Activated CD8-positive, alpha-beta memory T cell treated with anti-CD3 and anti-CD28 coated beads, Interleukin-2, amount 50 U/mL, for 24 hours (primary cell): ENCODE measurements at regions not wholly inside any gene's neighbourhood (a gene's known extent, or its start where the extent isn't known, plus 50 kb on each side); places are given as distances from the start of the nearest gene placed in this dataset.

Source experiments
- DNase-seq: peaks from one replicate; pipeline ENCODE4 v3.0.0-alpha.2; 2020; ENCODE audit errors: extremely low read depth

- no peak for DNase-seq
Observed at GRCh38 chr2:7812231-7812995, 869.4 kb upstream of the ID2 start.

GRCh38 chr2:7813541-7814292, 868.1 kb upstream of the ID2 start:
- DNase-seq = no peak

GRCh38 chr2:7815726-7816125, 866.1 kb upstream of the ID2 start:
- DNase-seq = no peak

GRCh38 chr2:7816233-7816632, 865.6 kb upstream of the ID2 start:
- DNase-seq = no peak

- no peak for DNase-seq
Observed at GRCh38 chr2:7816944-7817343, 864.9 kb upstream of the ID2 start.

GRCh38 chr2:7819316-7819715, 862.5 kb upstream of the ID2 start:
- DNase-seq = no peak

- no peak for DNase-seq
Observed at GRCh38 chr2:7819850-7820249, 862.0 kb upstream of the ID2 start.

- no peak for DNase-seq
Observed at GRCh38 chr2:7824211-7824610, 857.6 kb upstream of the ID2 start.

- DNase-seq = peak; percentile 5
Observed at GRCh38 chr2:7825591-7826312, 856.1 kb upstream of the ID2 start.

GRCh38 chr2:7826656-7827055, 855.2 kb upstream of the ID2 start:
- no peak for DNase-seq

- no peak for DNase-seq
Observed at GRCh38 chr2:7829241-7829640, 852.6 kb upstream of the ID2 start.

GRCh38 chr2:7830616-7831015, 851.2 kb upstream of the ID2 start:
- DNase-seq = no peak

GRCh38 chr2:7835151-7835550, 846.7 kb upstream of the ID2 start:
- no peak for DNase-seq

- DNase-seq = no peak
Observed at GRCh38 chr2:7835693-7836680, 845.9 kb upstream of the ID2 start.

- DNase-seq = no peak
Observed at GRCh38 chr2:7837237-7837760, 844.6 kb upstream of the ID2 start.

- no peak for DNase-seq
Observed at GRCh38 chr2:7838669-7839068, 843.2 kb upstream of the ID2 start.

GRCh38 chr2:7840651-7841380, 841.0 kb upstream of the ID2 start:
- no peak for DNase-seq

- DNase-seq = no peak
Observed at GRCh38 chr2:7841751-7842150, 840.1 kb upstream of the ID2 start.

GRCh38 chr2:7844414-7844965, 837.4 kb upstream of the ID2 start:
- no peak for DNase-seq

- DNase-seq = no peak
Observed at GRCh38 chr2:7845332-7845731, 836.5 kb upstream of the ID2 start.
